ENCODE measurements at regions not wholly inside any gene's neighbourhood (a gene's known extent, or its start where the extent isn't known, plus 50 kb on each side); places are given as distances from the start of the nearest gene placed in this dataset.

- Histone ChIP-seq H4K8ac (ENCODE audit: low read depth, low read length) (no peak overlapping the region), H4K91ac (ENCODE audit: low read depth, low read length, poor library complexity) (no peak overlapping the region), H3K4me1 (ENCODE audit: control insufficient read depth in 2 of 2, insufficient read depth in 1 of 2, low read depth in 1 of 2, low read length in 2 of 2) (no peaks in the 10 kb centered on the region), H2BK12ac (ENCODE audit: low read length) (no peak overlapping the region), H2BK120ac (ENCODE audit: low read depth, low read length) (no peak overlapping the region), H3K4me2 (ENCODE audit: insufficient read depth, low read length, poor library complexity, severe bottlenecking) (no peak overlapping the region), H3K14ac (ENCODE audit: low read length) (no peak overlapping the region), H3K23ac (ENCODE audit: low read depth, low read length, poor library complexity) (no peak overlapping the region), H3K27ac (replicated peaks; ENCODE audit: low read length) (no peak overlapping the region), H3K9ac (ENCODE audit: low read depth, low read length, poor library complexity) (no peak overlapping the region), H3K18ac (ENCODE audit: low read length) (no peak overlapping the region), H2BK5ac (ENCODE audit: low read length) (no peak overlapping the region), H3K79me1 (ENCODE audit: low read depth, low read length) (no peaks in the 10 kb centered on the region), H3K4ac (ENCODE audit: low read length) (no peak overlapping the region), H2AFZ (ENCODE audit: low read length) (no peak overlapping the region), H3K27me3 (ENCODE audit: control insufficient read depth in 3 of 3, insufficient read depth in 3 of 3, low read depth in 1 of 3, low read length in 3 of 3) (no peaks in the 10 kb centered on the region), H3K9me3 (replicated peaks in 1 of 2; ENCODE audit: control insufficient read depth in 2 of 2, insufficient read depth in 1 of 2, low read depth in 1 of 2, low read length in 2 of 2) (no peaks in the 10 kb centered on the region), H2AK5ac (ENCODE audit: low read depth, low read length) (no peak overlapping the region), H3K4me3 (ENCODE audit: low read length in 2 of 2) (no peak overlapping the region), H2BK15ac (ENCODE audit: low read length) (no peak overlapping the region), H3K36me3 (replicated peaks in 1 of 2; ENCODE audit: control insufficient read depth in 2 of 2, insufficient read depth in 2 of 2, low read length in 2 of 2) (no peaks in the 10 kb centered on the region)
- no peak for DNase-seq (ENCODE audit: low spot score)
- no CpG with 5 or more reads among the region's 8 CpGs for WGBS, 2 donors (ENCODE audit: extremely low coverage in 2 of 2, insufficient read length in 2 of 2, insufficient replicate concordance in 1 of 2)
Measured at GRCh38 chr16:17984810-17985209, 351.7 kb downstream of the NPIPA8 start.

- no peak overlapping the region for H3K4me3 ChIP-seq (ENCODE audit: low read length in 2 of 2)
- no CpG with 5 or more reads among the region's 10 CpGs for whole genome bisulfite sequencing, 2 donors (ENCODE audit: extremely low coverage in 2 of 2, insufficient read length in 2 of 2, insufficient replicate concordance in 1 of 2)
- H2BK120ac ChIP-seq (ENCODE audit: low read depth, low read length) = no peak overlapping the region
- no peak overlapping the region for H4K91ac ChIP-seq (ENCODE audit: low read depth, low read length, poor library complexity)
- no peak overlapping the region for H3K14ac ChIP-seq (ENCODE audit: low read length)
- DNase-seq (ENCODE audit: low spot score) = no peak
- H3K9me3 ChIP-seq (replicated peaks in 1 of 2; ENCODE audit: control insufficient read depth in 2 of 2, insufficient read depth in 1 of 2, low read depth in 1 of 2, low read length in 2 of 2) = no peaks in the 10 kb centered on the region
- no peaks in the 10 kb centered on the region for H3K36me3 ChIP-seq (replicated peaks in 1 of 2; ENCODE audit: control insufficient read depth in 2 of 2, insufficient read depth in 2 of 2, low read length in 2 of 2)
- no peak overlapping the region for H2AK5ac ChIP-seq (ENCODE audit: low read depth, low read length)
- no peak overlapping the region for H3K4ac ChIP-seq (ENCODE audit: low read length)
- no peaks in the 10 kb centered on the region for H3K79me1 ChIP-seq (ENCODE audit: low read depth, low read length)
- no peak overlapping the region for H2BK15ac ChIP-seq (ENCODE audit: low read length)
- H3K27me3 ChIP-seq (ENCODE audit: control insufficient read depth in 3 of 3, insufficient read depth in 3 of 3, low read depth in 1 of 3, low read length in 3 of 3) = no peaks in the 10 kb centered on the region
- H3K4me2 ChIP-seq (ENCODE audit: insufficient read depth, low read length, poor library complexity, severe bottlenecking) = no peak overlapping the region
- H4K8ac ChIP-seq (ENCODE audit: low read depth, low read length) = no peak overlapping the region
- no peak overlapping the region for H2AFZ ChIP-seq (ENCODE audit: low read length)
- no peaks in the 10 kb centered on the region for H3K4me1 ChIP-seq (ENCODE audit: control insufficient read depth in 2 of 2, insufficient read depth in 1 of 2, low read depth in 1 of 2, low read length in 2 of 2)
- H2BK12ac ChIP-seq (ENCODE audit: low read length) = no peak overlapping the region
- H3K23ac ChIP-seq (ENCODE audit: low read depth, low read length, poor library complexity) = no peak overlapping the region
- H2BK5ac ChIP-seq (ENCODE audit: low read length) = no peak overlapping the region
- H3K27ac ChIP-seq (replicated peaks; ENCODE audit: low read length) = no peak overlapping the region
- H3K18ac ChIP-seq (ENCODE audit: low read length) = peak overlapping the region; percentile 40
- no peak overlapping the region for H3K9ac ChIP-seq (ENCODE audit: low read depth, low read length, poor library complexity)
Measured at GRCh38 chr16:17983847-17984639, 352.5 kb downstream of the NPIPA8 start.

- Histone ChIP-seq H4K91ac (ENCODE audit: low read depth, low read length, poor library complexity) (no peak overlapping the region), H3K4me2 (ENCODE audit: insufficient read depth, low read length, poor library complexity, severe bottlenecking) (no peak overlapping the region), H3K14ac (ENCODE audit: low read length) (no peak overlapping the region), H3K27ac (replicated peaks; ENCODE audit: low read length) (no peak overlapping the region), H2AK5ac (ENCODE audit: low read depth, low read length) (no peak overlapping the region), H3K79me1 (ENCODE audit: low read depth, low read length) (no peaks in the 10 kb centered on the region), H3K4me3 (ENCODE audit: low read length in 2 of 2) (no peak overlapping the region), H3K23ac (ENCODE audit: low read depth, low read length, poor library complexity) (no peak overlapping the region), H2BK15ac (ENCODE audit: low read length) (no peak overlapping the region), H3K9me3 (replicated peaks in 1 of 2; ENCODE audit: control insufficient read depth in 2 of 2, insufficient read depth in 1 of 2, low read depth in 1 of 2, low read length in 2 of 2) (peaks cover 0 to 2% of the 10 kb centered on the region in 2 donors), H3K4ac (ENCODE audit: low read length) (no peak overlapping the region), H3K9ac (ENCODE audit: low read depth, low read length, poor library complexity) (no peak overlapping the region), H3K27me3 (ENCODE audit: control insufficient read depth in 3 of 3, insufficient read depth in 3 of 3, low read depth in 1 of 3, low read length in 3 of 3) (no peaks in the 10 kb centered on the region), H2BK5ac (ENCODE audit: low read length) (no peak overlapping the region), H3K4me1 (ENCODE audit: control insufficient read depth in 2 of 2, insufficient read depth in 1 of 2, low read depth in 1 of 2, low read length in 2 of 2) (no peaks in the 10 kb centered on the region), H2BK120ac (ENCODE audit: low read depth, low read length) (no peak overlapping the region), H2AFZ (ENCODE audit: low read length) (no peak overlapping the region), H3K36me3 (replicated peaks in 1 of 2; ENCODE audit: control insufficient read depth in 2 of 2, insufficient read depth in 2 of 2, low read length in 2 of 2) (no peaks in the 10 kb centered on the region), H4K8ac (ENCODE audit: low read depth, low read length) (no peak overlapping the region), H3K18ac (ENCODE audit: low read length) (no peak overlapping the region), H2BK12ac (ENCODE audit: low read length) (no peak overlapping the region)
- no peak for DNase-seq (ENCODE audit: low spot score)
- WGBS, 2 donors (ENCODE audit: extremely low coverage in 2 of 2, insufficient read length in 2 of 2, insufficient replicate concordance in 1 of 2) = no CpG with 5 or more reads among the region's 2 CpGs
Measured at GRCh38 chr16:17983114-17983513, 353.4 kb downstream of the NPIPA8 start.

GRCh38 chr16:17977260-17977659 lies 359.3 kb downstream of the NPIPA8 start:
- no peak overlapping the region for H3K4me2 ChIP-seq (ENCODE audit: insufficient read depth, low read length, poor library complexity, severe bottlenecking)
- no CpG with 5 or more reads among the region's 6 CpGs for WGBS, 2 donors (ENCODE audit: extremely low coverage in 2 of 2, insufficient read length in 2 of 2, insufficient replicate concordance in 1 of 2)
- no peak for DNase-seq (ENCODE audit: low spot score)
- H2AFZ ChIP-seq (ENCODE audit: low read length) = no peak overlapping the region
- H3K27me3 ChIP-seq (ENCODE audit: control insufficient read depth in 3 of 3, insufficient read depth in 3 of 3, low read depth in 1 of 3, low read length in 3 of 3) = no peaks in the 10 kb centered on the region
- no peak overlapping the region for H2BK12ac ChIP-seq (ENCODE audit: low read length)
- H3K14ac ChIP-seq (ENCODE audit: low read length) = no peak overlapping the region
- peaks cover 0 to 3% of the 10 kb centered on the region in 2 donors for H3K9me3 ChIP-seq (replicated peaks in 1 of 2; ENCODE audit: control insufficient read depth in 2 of 2, insufficient read depth in 1 of 2, low read depth in 1 of 2, low read length in 2 of 2)
- H2BK15ac ChIP-seq (ENCODE audit: low read length) = no peak overlapping the region
- no peak overlapping the region for H3K18ac ChIP-seq (ENCODE audit: low read length)
- no peak overlapping the region for H3K4ac ChIP-seq (ENCODE audit: low read length)
- no peak overlapping the region for H3K9ac ChIP-seq (ENCODE audit: low read depth, low read length, poor library complexity)
- no peak overlapping the region for H2BK120ac ChIP-seq (ENCODE audit: low read depth, low read length)
- no peak overlapping the region for H4K8ac ChIP-seq (ENCODE audit: low read depth, low read length)
- H2BK5ac ChIP-seq (ENCODE audit: low read length) = no peak overlapping the region
- H4K91ac ChIP-seq (ENCODE audit: low read depth, low read length, poor library complexity) = no peak overlapping the region
- no peaks in the 10 kb centered on the region for H3K4me1 ChIP-seq (ENCODE audit: control insufficient read depth in 2 of 2, insufficient read depth in 1 of 2, low read depth in 1 of 2, low read length in 2 of 2)
- H3K23ac ChIP-seq (ENCODE audit: low read depth, low read length, poor library complexity) = no peak overlapping the region
- H2AK5ac ChIP-seq (ENCODE audit: low read depth, low read length) = no peak overlapping the region
- H3K27ac ChIP-seq (replicated peaks; ENCODE audit: low read length) = no peak overlapping the region
- H3K79me1 ChIP-seq (ENCODE audit: low read depth, low read length) = no peaks in the 10 kb centered on the region
- H3K4me3 ChIP-seq (ENCODE audit: low read length in 2 of 2) = no peak overlapping the region
- H3K36me3 ChIP-seq (replicated peaks in 1 of 2; ENCODE audit: control insufficient read depth in 2 of 2, insufficient read depth in 2 of 2, low read length in 2 of 2) = no peaks in the 10 kb centered on the region

Data from neuronal stem cell (in vitro differentiated cells).